H9 (cell line): ENCODE measurements at regions not wholly inside any gene's neighbourhood (a gene's known extent, or its start where the extent isn't known, plus 50 kb on each side); places are given as distances from the start of the nearest gene placed in this dataset.

Experiments used
- DNase-seq: peaks from one replicate; pipeline ENCODE4 v3.0.0-alpha.2; 2017
- H2AFZ ChIP-seq: one replicate; pipeline ENCODE4 v1.6.1; 2013; ENCODE audit warnings: mild to moderate bottlenecking, low read length, control low read depth, moderate library complexity
- H2AK5ac ChIP-seq: 2 replicates; pipeline ENCODE4 v1.6.1; 2013; ENCODE audit warnings: low read length, control low read depth, mixed read lengths; ENCODE audit not compliant: insufficient read length
- H2BK120ac ChIP-seq: one replicate; pipeline ENCODE4 v1.6.1; 2013; ENCODE audit warnings: low read depth, mild to moderate bottlenecking, low read length, control low read depth, inconsistent platforms; ENCODE audit not compliant: poor library complexity, severe bottlenecking
- H2BK12ac ChIP-seq: 2 replicates; pipeline ENCODE4 v1.6.1; 2013; ENCODE audit warnings: low read length, control low read depth, mixed read lengths, low read depth; ENCODE audit not compliant: insufficient read length
- H2BK15ac ChIP-seq: 2 replicates; pipeline ENCODE4 v1.6.1; 2013; ENCODE audit warnings: low read depth, low read length, control low read depth
- H2BK20ac ChIP-seq: one replicate; pipeline ENCODE4 v1.6.1; 2013; ENCODE audit warnings: low read depth, mild to moderate bottlenecking, low read length, control low read depth, inconsistent platforms; ENCODE audit not compliant: poor library complexity, severe bottlenecking
- H2BK5ac ChIP-seq: 2 replicates; pipeline ENCODE4 v1.6.1; 2013; ENCODE audit warnings: low read length, control low read depth, mixed read lengths; ENCODE audit not compliant: insufficient read length
- H3K14ac ChIP-seq: 2 replicates; pipeline ENCODE4 v1.6.1; 2013; ENCODE audit warnings: low read length, control low read depth; ENCODE audit not compliant: insufficient read depth
- H3K18ac ChIP-seq: 2 replicates; pipeline ENCODE4 v1.6.1; 2013; ENCODE audit warnings: low read depth, mild to moderate bottlenecking, mixed read lengths, low read length, control low read depth; ENCODE audit not compliant: insufficient read length
- H3K23ac ChIP-seq: 2 replicates; pipeline ENCODE4 v1.6.1; 2013; ENCODE audit warnings: low read length, control low read depth, mixed read lengths, low read depth; ENCODE audit not compliant: insufficient read length
- H3K23me2 ChIP-seq: 2 replicates; pipeline ENCODE4 v1.6.1; 2013; ENCODE audit warnings: low read depth, mild to moderate bottlenecking, mixed read lengths, low read length, control low read depth; ENCODE audit not compliant: insufficient read length, poor library complexity, severe bottlenecking
- H3K27ac ChIP-seq: 2 replicates; pipeline ENCODE4 v1.5.1; 2013; ENCODE audit warnings: low read length, control low read depth, mixed read lengths, low read depth; ENCODE audit not compliant: insufficient read length
- H3K27me3 ChIP-seq: 2 replicates; pipeline ENCODE4 v1.6.1; 2013; ENCODE audit warnings: low read length, control low read depth, inconsistent platforms; ENCODE audit not compliant: insufficient read depth
- H3K4ac ChIP-seq: 2 replicates; pipeline ENCODE4 v1.6.1; 2013; ENCODE audit warnings: low read depth, mild to moderate bottlenecking, control low read depth, inconsistent platforms, low read length, moderate library complexity
- H3K4me1 ChIP-seq: 2 replicates; pipeline ENCODE4 v1.6.1; 2013; ENCODE audit warnings: low read length, control low read depth, inconsistent platforms; ENCODE audit not compliant: insufficient read depth
- H3K4me2 ChIP-seq: 2 replicates; pipeline ENCODE4 v1.6.1; 2013; ENCODE audit warnings: low read length, control low read depth, mixed read lengths; ENCODE audit not compliant: insufficient read length, insufficient read depth
- H3K56ac ChIP-seq: 2 replicates; pipeline ENCODE4 v1.6.1; 2013; ENCODE audit warnings: low read depth, mild to moderate bottlenecking, mixed read lengths, low read length, control low read depth; ENCODE audit not compliant: insufficient read length
- H3K79me1 ChIP-seq: 2 replicates; pipeline ENCODE4 v1.6.1; 2013; ENCODE audit warnings: low read depth, mild to moderate bottlenecking, moderate library complexity, low read length, control low read depth, inconsistent platforms; ENCODE audit not compliant: insufficient read depth, poor library complexity, severe bottlenecking
- H3K79me2 ChIP-seq: 2 replicates; pipeline ENCODE4 v1.6.1; 2013; ENCODE audit warnings: low read length, control low read depth, inconsistent platforms; ENCODE audit not compliant: insufficient read depth
- H3K9ac ChIP-seq: 2 replicates; pipeline ENCODE4 v1.6.1; 2013; ENCODE audit warnings: low read length, control low read depth, mixed read lengths; ENCODE audit not compliant: insufficient read length; ENCODE audit errors: extremely low read depth
- H3K9me3 ChIP-seq: one replicate; pipeline ENCODE4 v1.6.1; 2013; ENCODE audit warnings: low read depth, low read length, inconsistent platforms; ENCODE audit not compliant: control insufficient read depth
- H3T11ph ChIP-seq: one replicate; pipeline ENCODE4 v1.6.1; 2013; ENCODE audit warnings: mild to moderate bottlenecking, low read length, control low read depth, inconsistent platforms
- H4K20me1 ChIP-seq: one replicate; pipeline ENCODE4 v1.6.1; 2013; ENCODE audit not compliant: control insufficient read depth, insufficient read length, insufficient read depth
- H4K5ac ChIP-seq: 2 replicates; pipeline ENCODE4 v1.6.1; 2013; ENCODE audit warnings: low read depth, mild to moderate bottlenecking, mixed read lengths, low read length, control low read depth; ENCODE audit not compliant: insufficient read length
- H4K8ac ChIP-seq: replicated peaks from 2 replicates; pipeline ENCODE4 v1.6.1; 2013; ENCODE audit warnings: low read length, control low read depth, mixed read lengths, low read depth; ENCODE audit not compliant: insufficient read length
- H4K91ac ChIP-seq: 2 replicates; pipeline ENCODE4 v1.6.1; 2013; ENCODE audit warnings: low read depth, mild to moderate bottlenecking, moderate library complexity, mixed read lengths, low read length, control low read depth; ENCODE audit not compliant: insufficient read length
- H3K27ac Mint-ChIP-seq, 3 experiments: 2 replicates in 2 of 3; 3 replicates in 1 of 3; pipeline ENCODE4 v1.8.0; 2020 to 2021; ENCODE audit warnings: mixed read lengths in 3 of 3, mild to moderate bottlenecking in 1 of 3, moderate library complexity in 1 of 3
- H3K27me3 Mint-ChIP-seq: 2 replicates; pipeline ENCODE4 v1.8.0; 2021; ENCODE audit warnings: low read depth, mild to moderate bottlenecking, moderate library complexity, mixed read lengths
- H3K36me3 Mint-ChIP-seq, 3 experiments: 2 replicates in 2 of 3; 3 replicates in 1 of 3; pipeline ENCODE4 v1.8.0; 2020 to 2021; ENCODE audit warnings: low read depth in 3 of 3, mixed read lengths in 3 of 3; ENCODE audit not compliant: insufficient read depth in 1 of 3
- H3K4me1 Mint-ChIP-seq, 2 experiments: 2 replicates each; pipeline ENCODE4 v1.8.0; 2020; ENCODE audit warnings: mixed read lengths in 2 of 2
- H3K4me3 Mint-ChIP-seq, 2 experiments: 2 replicates in 1 of 2; 3 replicates in 1 of 2; pipeline ENCODE4 v1.8.0; 2020 to 2021; ENCODE audit warnings: mild to moderate bottlenecking in 2 of 2, mixed read lengths in 2 of 2, moderate library complexity in 1 of 2
- H3K9me3 Mint-ChIP-seq, 2 experiments: 2 replicates in 1 of 2; 3 replicates in 1 of 2; pipeline ENCODE4 v1.8.0; 2020; ENCODE audit warnings: mild to moderate bottlenecking in 2 of 2, mixed read lengths in 2 of 2, moderate library complexity in 1 of 2
- CTCF ChIP-seq: fragments of 200-600 bp; sonication (generic); conservative IDR thresholded peaks from 3 replicates; pipeline ENCODE4 v1.8.0; 2021; ENCODE audit warnings: antibody characterized with exemption, mild to moderate bottlenecking
- WGBS: extraction: QIAGEN DNeasy Blood & Tissue Kit; methylation state at CpG from one replicate; pipeline ENCODE4 v1.1.7; 2013; ENCODE audit warnings: missing lambda C conversion rate, low lambda C conversion rate, mixed read lengths; ENCODE audit not compliant: insufficient read length; ENCODE audit errors: extremely low coverage; 5-methylcytosine and 5-hydroxymethylcytosine counted together

- no peak overlapping the region for H2AK5ac ChIP-seq
- no peak overlapping the region for H3K4ac ChIP-seq
- no peaks in the 10 kb centered on the region for H3K9me3 ChIP-seq
- no peak overlapping the region for H2AFZ ChIP-seq
- no peaks in the 10 kb centered on the region for H3K27me3 Mint-ChIP-seq
- H3K56ac ChIP-seq = no peak overlapping the region
- H3K4me2 ChIP-seq = no peak overlapping the region
- no peaks in the 10 kb centered on the region for H3K23me2 ChIP-seq
- no CpG with 5 or more reads among the region's 2 CpGs for WGBS
- no peaks in the 10 kb centered on the region for H3K79me2 ChIP-seq
- H3K23ac ChIP-seq = no peak overlapping the region
- no peaks in the 10 kb centered on the region for H4K20me1 ChIP-seq
- H2BK15ac ChIP-seq = no peak overlapping the region
- H3K4me3 Mint-ChIP-seq = no peak overlapping the region
- no peak for DNase-seq
- H3K27ac Mint-ChIP-seq = no peak overlapping the region
- H3K4me1 ChIP-seq = no peaks in the 10 kb centered on the region
- no peaks in the 10 kb centered on the region for H3K79me1 ChIP-seq
- H3K36me3 Mint-ChIP-seq = no peaks in the 10 kb centered on the region
- no peaks in the 10 kb centered on the region for H3K9me3 Mint-ChIP-seq
- H4K91ac ChIP-seq = no peak overlapping the region
- H3K9ac ChIP-seq = no peak overlapping the region
- no peak overlapping the region for H3K18ac ChIP-seq
- no peak overlapping the region for H3T11ph ChIP-seq
- no peaks in the 10 kb centered on the region; the same call in 1 of the 2 replicates for H3K27me3 ChIP-seq
- H3K4me1 Mint-ChIP-seq = no peaks in the 10 kb centered on the region
- no peak for TF ChIP-seq CTCF
- H3K14ac ChIP-seq = no peak overlapping the region
- no peak overlapping the region for H2BK12ac ChIP-seq
- H3K27ac ChIP-seq = no peak overlapping the region
- no peak overlapping the region for H4K8ac ChIP-seq
- H2BK20ac ChIP-seq = no peak overlapping the region
- no peak overlapping the region for H4K5ac ChIP-seq
- H2BK5ac ChIP-seq = no peak overlapping the region
- H2BK120ac ChIP-seq = no peak overlapping the region
These were observed 340.0 kb downstream of the METTL15 start for GRCh38 chr11:28448186-28448585.
